Thymus (tissue), 11 donors: ENCODE measurements at regions not wholly inside any gene's neighbourhood (a gene's known extent, or its start where the extent isn't known, plus 50 kb on each side); places are given as distances from the start of the nearest gene placed in this dataset.

Experiments used
- DNase-seq, 9 donors: peaks; one replicate each; pipeline ENCODE4 v3.0.0-alpha.2; 2013; ENCODE audit warnings: low spot score in 9 of 9, low read depth in 6 of 9, missing footprints in 1 of 9
- H3K27ac ChIP-seq, 2 donors: one replicate each; pipeline ENCODE4 v1.5.1; 2013; ENCODE audit warnings: control low read depth in 1 of 2, low read depth in 1 of 2, low read length in 1 of 2, mild to moderate bottlenecking in 1 of 2, moderate library complexity in 1 of 2
- H3K27me3 ChIP-seq, 2 donors: one replicate each; pipeline ENCODE4 v1.5.1; 2013; ENCODE audit warnings: low read length in 1 of 2; ENCODE audit not compliant: control insufficient read depth in 2 of 2, insufficient read depth in 1 of 2
- H3K36me3 ChIP-seq, 2 donors: one replicate each; pipeline ENCODE4 v1.5.1; 2013; ENCODE audit warnings: low read length in 1 of 2, mild to moderate bottlenecking in 1 of 2, moderate library complexity in 1 of 2; ENCODE audit not compliant: control insufficient read depth in 2 of 2, insufficient read depth in 2 of 2
- H3K4me1 ChIP-seq, 2 donors: one replicate each; pipeline ENCODE4 v1.5.1; 2013; ENCODE audit warnings: low read length in 2 of 2; ENCODE audit not compliant: control insufficient read depth in 2 of 2, insufficient read depth in 2 of 2
- H3K4me3 ChIP-seq, 2 donors: one replicate each; pipeline ENCODE4 v1.5.1; 2013; ENCODE audit warnings: low read length in 2 of 2, control low read depth in 1 of 2, mild to moderate bottlenecking in 1 of 2
- H3K9me3 ChIP-seq, 2 donors: one replicate each; pipeline ENCODE4 v1.5.1; 2013; ENCODE audit warnings: low read length in 1 of 2, mild to moderate bottlenecking in 1 of 2; ENCODE audit not compliant: control insufficient read depth in 2 of 2, insufficient read depth in 1 of 2
- WGBS: extraction: QIAGEN DNeasy Blood & Tissue Kit; methylation state at CpG from one replicate; pipeline ENCODE4 v1.1.7; 2013; 5-methylcytosine and 5-hydroxymethylcytosine counted together
- donor health status: healthy.

GRCh38 chr17:6328279-6328678 is 106.6 kb downstream of the AIPL1 start:
- H3K27me3 ChIP-seq = no peaks in the 10 kb centered on the region
- no peaks in the 10 kb centered on the region for H3K4me1 ChIP-seq
- H3K4me3 ChIP-seq = no peak overlapping the region
- no peak for DNase-seq
- no peaks in the 10 kb centered on the region for H3K36me3 ChIP-seq
- WGBS = 92% methylated on average over 4 of the region's 4 CpGs
- H3K27ac ChIP-seq = no peak overlapping the region
- no peaks in the 10 kb centered on the region for H3K9me3 ChIP-seq

- no peaks in the 10 kb centered on the region for H3K4me1 ChIP-seq
- no peak overlapping the region for H3K4me3 ChIP-seq
- H3K27me3 ChIP-seq = no peaks in the 10 kb centered on the region
- H3K27ac ChIP-seq = no peak overlapping the region
- WGBS = 4% methylated on average over 6 of the region's 6 CpGs
- no peak for DNase-seq
- no peaks in the 10 kb centered on the region for H3K9me3 ChIP-seq
- no peaks in the 10 kb centered on the region for H3K36me3 ChIP-seq
Observed at GRCh38 chr17:6327007-6327406, 107.9 kb downstream of the AIPL1 start.

- 81% methylated on average over 8 of the region's 8 CpGs for WGBS
- no peak overlapping the region for H3K4me3 ChIP-seq
- DNase-seq = no peak
- no peaks in the 10 kb centered on the region for H3K9me3 ChIP-seq
- H3K4me1 ChIP-seq = no peaks in the 10 kb centered on the region
- no peak overlapping the region for H3K27ac ChIP-seq
- H3K27me3 ChIP-seq = no peaks in the 10 kb centered on the region
- H3K36me3 ChIP-seq = no peaks in the 10 kb centered on the region
Observed at GRCh38 chr17:6326483-6326882, 108.4 kb downstream of the AIPL1 start.

GRCh38 chr17:6325741-6326140 is 109.2 kb downstream of the AIPL1 start:
- H3K4me1 ChIP-seq = no peaks in the 10 kb centered on the region
- H3K36me3 ChIP-seq = no peaks in the 10 kb centered on the region
- no peaks in the 10 kb centered on the region for H3K9me3 ChIP-seq
- H3K27ac ChIP-seq = no peak overlapping the region
- H3K27me3 ChIP-seq = no peaks in the 10 kb centered on the region
- no peak for DNase-seq
- 94% methylated on average over 8 of the region's 8 CpGs for WGBS
- H3K4me3 ChIP-seq = no peak overlapping the region

GRCh38 chr17:6325051-6325450 is 109.9 kb downstream of the AIPL1 start:
- Histone ChIP-seq H3K27me3 (no peaks in the 10 kb centered on the region), H3K27ac (no peak overlapping the region), H3K9me3 (no peaks in the 10 kb centered on the region), H3K36me3 (no peaks in the 10 kb centered on the region), H3K4me1 (no peaks in the 10 kb centered on the region), H3K4me3 (no peak overlapping the region)
- WGBS = 93% methylated on average over 6 of the region's 6 CpGs
- DNase-seq = no peak

- H3K4me3 ChIP-seq = no peak overlapping the region
- no peak overlapping the region for H3K27ac ChIP-seq
- no peaks in the 10 kb centered on the region for H3K27me3 ChIP-seq
- no peaks in the 10 kb centered on the region for H3K4me1 ChIP-seq
- no peak for DNase-seq
- no peaks in the 10 kb centered on the region for H3K36me3 ChIP-seq
- 88% methylated on average over 17 of the region's 17 CpGs for WGBS
- H3K9me3 ChIP-seq = no peaks in the 10 kb centered on the region
Observed at GRCh38 chr17:6323626-6324356, 111.1 kb downstream of the AIPL1 start.

- WGBS = 92% methylated on average over 4 of the region's 4 CpGs
- no peak overlapping the region for H3K27ac ChIP-seq
- no peaks in the 10 kb centered on the region for H3K27me3 ChIP-seq
Observed at GRCh38 chr17:6322316-6322715, 112.6 kb downstream of the AIPL1 start.

GRCh38 chr17:6314311-6314710 is 120.6 kb downstream of the AIPL1 start:
- no peaks in the 10 kb centered on the region for H3K36me3 ChIP-seq
- no peaks in the 10 kb centered on the region for H3K27me3 ChIP-seq
- H3K9me3 ChIP-seq = no peaks in the 10 kb centered on the region
- H3K4me3 ChIP-seq = no peak overlapping the region
- no peaks in the 10 kb centered on the region for H3K4me1 ChIP-seq
- no peak for DNase-seq
- H3K27ac ChIP-seq = no peak overlapping the region
- WGBS = 59% methylated on average over 3 of the region's 3 CpGs

More at GRCh38 chr17:6322316-6322715, 112.6 kb downstream of the AIPL1 start:
- Histone ChIP-seq H3K4me3 (no peak overlapping the region), H3K4me1 (no peaks in the 10 kb centered on the region), H3K36me3 (no peaks in the 10 kb centered on the region), H3K9me3 (no peaks in the 10 kb centered on the region)
- no peak for DNase-seq

GRCh38 chr17:6313835-6314234 is 121.1 kb downstream of the AIPL1 start:
- no peak overlapping the region for H3K27ac ChIP-seq
- no peaks in the 10 kb centered on the region for H3K36me3 ChIP-seq
- WGBS = 91% methylated on average over 12 of the region's 12 CpGs
- DNase-seq = no peak
- no peaks in the 10 kb centered on the region for H3K27me3 ChIP-seq
- H3K9me3 ChIP-seq = no peaks in the 10 kb centered on the region
- H3K4me1 ChIP-seq = no peaks in the 10 kb centered on the region
- H3K4me3 ChIP-seq = no peak overlapping the region
